HEK293 (cell line): ENCODE measurements at regions not wholly inside any gene's neighbourhood (a gene's known extent, or its start where the extent isn't known, plus 50 kb on each side); places are given as distances from the start of the nearest gene placed in this dataset.

ENCODE experiments used
- CTCF ChIA-PET: fragments of 350-600 bp; formaldehyde crosslinking; extraction: SDS; loops from one replicate; lab custom pipeline; 2021; ENCODE audit warnings: antibody characterized with exemption; lab: Yijun Ruan, JAX
- POLR2A ChIA-PET: fragments of 300-600 bp; formaldehyde crosslinking; extraction: SDS; loops from one replicate; lab custom pipeline; 2020; ENCODE audit warnings: antibody characterized with exemption, inconsistent platforms; lab: Yijun Ruan, JAX
- H3K27ac ChIP-seq: fragments of 200-500 bp; sonication (Bioruptor generic); 2 replicates; pipeline ENCODE4 v1.5.1; 2014; ENCODE audit warnings: low read depth, low read length, control low read depth, inconsistent platforms; ENCODE audit errors: extremely low read depth
- H3K36me3 ChIP-seq, 2 experiments: fragments of 200-500 bp in 1 of 2; sonication (Bioruptor generic) in 1 of 2; 1 replicate in 1 of 2; 2 replicates in 1 of 2; pipeline ENCODE4 v1.5.1; 2014 to 2017; ENCODE audit warnings: inconsistent platforms in 2 of 2, low read length in 2 of 2; ENCODE audit not compliant: control insufficient read depth in 2 of 2, insufficient read depth in 1 of 2
- H3K4me1 ChIP-seq: fragments of 200-500 bp; sonication (Bioruptor generic); 2 replicates; pipeline ENCODE4 v1.5.1; 2014; ENCODE audit warnings: mild to moderate bottlenecking, low read length, inconsistent platforms; ENCODE audit not compliant: control insufficient read depth, insufficient read depth
- H3K4me3 ChIP-seq: 2 replicates; pipeline ENCODE4 v1.5.1; 2011; ENCODE audit warnings: low read depth, mild to moderate bottlenecking, control low read depth, low read length, moderate library complexity
- H3K9me3 ChIP-seq: fragments of 200-500 bp; sonication (Bioruptor generic); 2 replicates; pipeline ENCODE4 v1.5.1; 2014; ENCODE audit warnings: low read depth, low read length, inconsistent platforms; ENCODE audit not compliant: control insufficient read depth, insufficient read depth
- FEZF1 ChIP-seq: fragments of 450-650 bp; formaldehyde crosslinking; IDR thresholded peaks from 2 replicates; pipeline ENCODE4 v1.5.1; 2016; ENCODE audit warnings: missing biosample characterization, missing genetic modification characterization
- GLIS1 ChIP-seq: fragments of 450-650 bp; formaldehyde crosslinking; IDR thresholded peaks from 2 replicates; pipeline ENCODE4 v1.5.1; 2016; ENCODE audit warnings: missing biosample characterization, missing genetic modification characterization
- GLIS2 ChIP-seq: fragments of 450-650 bp; formaldehyde crosslinking; IDR thresholded peaks from 2 replicates; pipeline ENCODE4 v1.5.1; 2016; ENCODE audit warnings: missing biosample characterization, missing genetic modification characterization
- IKZF3 ChIP-seq: fragments of 450-650 bp; IDR thresholded peaks from 2 replicates; pipeline ENCODE4 v1.5.0; 2018; ENCODE audit warnings: missing biosample characterization, mild to moderate bottlenecking, missing genetic modification characterization, moderate library complexity
- KLF16 ChIP-seq: fragments of 450-650 bp; formaldehyde crosslinking; IDR thresholded peaks from 2 replicates; pipeline ENCODE4 v1.5.1; 2017; ENCODE audit warnings: missing biosample characterization, missing genetic modification characterization
- MEIS1 ChIP-seq: sonication (generic); formaldehyde crosslinking; IDR thresholded peaks from 2 replicates; pipeline ENCODE4 v1.8.1; 2022; ENCODE audit warnings: missing genetic modification reagents, mild to moderate bottlenecking, borderline replicate concordance
- SP2 ChIP-seq: fragments of 450-650 bp; formaldehyde crosslinking; IDR thresholded peaks from 2 replicates; pipeline ENCODE4 v1.5.1; 2016; ENCODE audit warnings: missing biosample characterization, missing genetic modification characterization
- ZNF10 ChIP-seq: fragments of 450-650 bp; formaldehyde crosslinking; IDR thresholded peaks from 2 replicates; pipeline ENCODE4 v1.5.1; 2017; ENCODE audit warnings: missing biosample characterization, missing genetic modification characterization
- ZNF155 ChIP-seq: fragments of 450-650 bp; formaldehyde crosslinking; IDR thresholded peaks from 2 replicates; pipeline ENCODE4 v1.5.1; 2016; ENCODE audit warnings: missing biosample characterization, missing genetic modification characterization
- ZNF175 ChIP-seq: fragments of 450-650 bp; formaldehyde crosslinking; IDR thresholded peaks from 2 replicates; pipeline ENCODE4 v1.5.1; 2016; ENCODE audit warnings: missing biosample characterization, missing genetic modification characterization
- ZNF202 ChIP-seq: fragments of 450-650 bp; formaldehyde crosslinking; IDR thresholded peaks from 2 replicates; pipeline ENCODE4 v1.5.1; 2016; ENCODE audit warnings: missing biosample characterization, missing genetic modification characterization, borderline replicate concordance
- ZNF350 ChIP-seq: fragments of 450-650 bp; formaldehyde crosslinking; IDR thresholded peaks from 2 replicates; pipeline ENCODE4 v1.5.0; 2017; ENCODE audit warnings: missing biosample characterization, mild to moderate bottlenecking, missing genetic modification characterization
- ZNF426 ChIP-seq: fragments of 450-650 bp; formaldehyde crosslinking; IDR thresholded peaks from 2 replicates; pipeline ENCODE4 v1.5.1; 2017; ENCODE audit warnings: missing biosample characterization, missing genetic modification characterization, mild to moderate bottlenecking, inconsistent platforms, moderate library complexity
- ZNF530 ChIP-seq: fragments of 450-650 bp; formaldehyde crosslinking; IDR thresholded peaks from 2 replicates; pipeline ENCODE4 v1.5.1; 2016; ENCODE audit warnings: low read depth, missing biosample characterization, missing genetic modification characterization
- ZNF544 ChIP-seq: fragments of 450-650 bp; formaldehyde crosslinking; IDR thresholded peaks from 2 replicates; pipeline ENCODE4 v1.5.0; 2017; ENCODE audit warnings: missing biosample characterization, missing genetic modification characterization
- ZNF549 ChIP-seq: fragments of 450-650 bp; IDR thresholded peaks from 2 replicates; pipeline ENCODE4 v1.5.1; 2018; ENCODE audit warnings: missing biosample characterization, missing genetic modification characterization, mild to moderate bottlenecking, inconsistent platforms, moderate library complexity
- ZNF561 ChIP-seq: fragments of 450-650 bp; IDR thresholded peaks from 2 replicates; pipeline ENCODE4 v1.5.1; 2018; ENCODE audit warnings: missing biosample characterization, missing genetic modification characterization, borderline replicate concordance
- ZNF596 ChIP-seq: fragments of 450-650 bp; IDR thresholded peaks from 2 replicates; pipeline ENCODE4 v1.5.0; 2018; ENCODE audit warnings: missing biosample characterization, mild to moderate bottlenecking, missing genetic modification characterization, moderate library complexity
- ZNF629 ChIP-seq: fragments of 450-650 bp; formaldehyde crosslinking; IDR thresholded peaks from 2 replicates; pipeline ENCODE4 v1.5.1; 2017; ENCODE audit warnings: missing biosample characterization, missing genetic modification characterization
- ZNF792 ChIP-seq: fragments of 450-650 bp; formaldehyde crosslinking; IDR thresholded peaks from 2 replicates; pipeline ENCODE4 v1.5.1; 2016; ENCODE audit warnings: missing biosample characterization, missing genetic modification characterization
- TF ChIP-seq, protein P1 (sequence below): fragments of 450-650 bp; formaldehyde crosslinking; IDR thresholded peaks from 2 replicates; pipeline ENCODE4 v1.5.1; 2017; ENCODE audit warnings: missing biosample characterization, missing genetic modification characterization
- TF ChIP-seq, protein P2 (sequence below): fragments of 450-650 bp; formaldehyde crosslinking; IDR thresholded peaks from 2 replicates; pipeline ENCODE4; 2016; ENCODE audit warnings: missing biosample characterization, missing genetic modification characterization
- TF ChIP-seq, protein P3 (sequence below): fragments of 450-650 bp; formaldehyde crosslinking; IDR thresholded peaks from 2 replicates; pipeline ENCODE4 v1.5.1; 2017; ENCODE audit warnings: missing biosample characterization, missing genetic modification characterization
- TF ChIP-seq, protein P4 (sequence below): fragments of 450-650 bp; IDR thresholded peaks from 2 replicates; pipeline ENCODE4 v1.5.1; 2018; ENCODE audit warnings: missing biosample characterization, mild to moderate bottlenecking, missing genetic modification characterization

DNA sequence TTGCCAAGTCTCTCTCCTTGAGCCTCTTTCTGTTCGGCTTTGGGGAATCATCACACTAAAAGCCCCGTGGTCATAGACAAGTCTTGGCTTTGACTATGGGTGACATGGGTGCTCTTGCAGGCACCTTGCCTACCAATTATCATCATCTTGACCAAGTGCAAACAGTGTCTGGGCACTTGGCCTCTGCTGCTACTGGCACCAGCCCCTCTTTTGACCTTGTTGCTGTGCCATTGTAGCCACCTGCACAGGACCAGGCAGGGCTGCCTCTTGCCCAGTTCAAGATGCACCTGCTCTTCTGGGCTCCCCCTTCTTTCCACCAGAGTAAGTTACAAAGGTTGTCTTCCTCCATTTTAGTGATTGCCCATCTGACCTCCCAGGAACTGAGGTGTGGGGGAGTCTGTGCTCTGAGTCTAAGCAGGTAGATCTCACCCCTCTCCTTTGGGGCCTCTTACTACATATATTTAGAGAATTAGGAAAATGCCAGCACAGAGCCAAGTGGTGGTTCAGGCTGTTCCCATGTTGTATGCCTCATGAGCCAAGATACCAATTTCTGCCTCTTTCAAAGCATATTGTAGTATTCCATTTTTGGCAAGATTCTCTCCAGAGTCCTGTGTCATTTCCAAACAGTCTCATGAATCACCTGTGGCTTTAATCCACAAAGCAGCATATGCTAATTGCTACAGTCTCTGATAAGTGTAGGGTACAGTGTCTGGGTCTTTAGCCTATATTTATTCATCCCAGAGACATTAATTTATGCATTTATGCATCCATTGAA lies 142.9 kb upstream of the DAP start (continued):
- no peak for TF ChIP-seq GLIS2 (tag by site-specific recombination)
- TF ChIP-seq ZNF561 (tag by site-specific recombination) = no peak
- TF ChIP-seq ZNF426 (tag by site-specific recombination) = no peak
- TF ChIP-seq, protein P1, sequence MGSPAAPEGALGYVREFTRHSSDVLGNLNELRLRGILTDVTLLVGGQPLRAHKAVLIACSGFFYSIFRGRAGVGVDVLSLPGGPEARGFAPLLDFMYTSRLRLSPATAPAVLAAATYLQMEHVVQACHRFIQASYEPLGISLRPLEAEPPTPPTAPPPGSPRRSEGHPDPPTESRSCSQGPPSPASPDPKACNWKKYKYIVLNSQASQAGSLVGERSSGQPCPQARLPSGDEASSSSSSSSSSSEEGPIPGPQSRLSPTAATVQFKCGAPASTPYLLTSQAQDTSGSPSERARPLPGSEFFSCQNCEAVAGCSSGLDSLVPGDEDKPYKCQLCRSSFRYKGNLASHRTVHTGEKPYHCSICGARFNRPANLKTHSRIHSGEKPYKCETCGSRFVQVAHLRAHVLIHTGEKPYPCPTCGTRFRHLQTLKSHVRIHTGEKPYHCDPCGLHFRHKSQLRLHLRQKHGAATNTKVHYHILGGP (tag by site-specific recombination) = no peak
- no peak for TF ChIP-seq FEZF1
- no peak for TF ChIP-seq ZNF596 (tag by site-specific recombination)
- no peak for TF ChIP-seq ZNF350 (tag by site-specific recombination)
- TF ChIP-seq ZNF549 = no peak
- no peak for TF ChIP-seq ZNF175 (tag by site-specific recombination)
- no peak for TF ChIP-seq ZNF155
- TF ChIP-seq, protein P2, sequence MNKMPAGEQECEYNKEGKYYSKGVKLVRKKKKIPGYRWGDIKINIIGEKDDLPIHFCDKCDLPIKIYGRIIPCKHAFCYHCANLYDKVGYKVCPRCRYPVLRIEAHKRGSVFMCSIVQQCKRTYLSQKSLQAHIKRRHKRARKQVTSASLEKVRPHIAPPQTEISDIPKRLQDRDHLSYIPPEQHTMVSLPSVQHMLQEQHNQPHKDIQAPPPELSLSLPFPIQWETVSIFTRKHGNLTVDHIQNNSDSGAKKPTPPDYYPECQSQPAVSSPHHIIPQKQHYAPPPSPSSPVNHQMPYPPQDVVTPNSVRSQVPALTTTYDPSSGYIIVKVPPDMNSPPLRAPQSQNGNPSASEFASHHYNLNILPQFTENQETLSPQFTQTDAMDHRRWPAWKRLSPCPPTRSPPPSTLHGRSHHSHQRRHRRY (tag by site-specific recombination) = no peak
- TF ChIP-seq, all 188 proteins: peak for 0

DNA sequence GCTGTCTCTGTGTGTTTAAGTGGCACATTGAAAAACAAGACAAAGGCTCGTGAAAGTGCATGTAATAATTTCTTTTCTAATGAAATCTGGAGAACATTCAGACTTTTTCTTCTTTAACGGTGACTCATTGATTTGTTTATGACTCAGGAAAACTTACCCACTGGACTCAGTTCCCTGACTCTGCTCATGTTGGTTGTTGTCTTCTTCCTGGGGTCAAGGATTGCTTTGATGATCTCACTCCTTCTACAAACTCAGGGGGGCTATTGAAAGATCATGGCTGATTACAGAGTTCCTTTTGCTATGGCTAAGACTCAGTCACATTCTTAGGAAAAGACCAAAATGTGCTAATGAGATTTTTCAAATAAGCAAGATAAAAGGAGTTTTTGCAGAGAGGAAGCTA lies 141.1 kb upstream of the DAP start:
- no peaks in the 10 kb centered on the region; the same call in 1 of the 2 replicates for H3K9me3 ChIP-seq
- H3K36me3 ChIP-seq = no peaks in the 10 kb centered on the region
- ChIA-PET POLR2A (no interaction called here), CTCF (interaction anchor here (0.9 kb wide), 2 partner anchors 9 to 84 kb away, joined by 3 to 4 read pairs; no protein-coding TSS in a partner anchor)
- no peak for TF ChIP-seq ZNF530 (tag by site-specific recombination)
- no peak for TF ChIP-seq GLIS2 (tag by site-specific recombination)
- TF ChIP-seq, protein P3, sequence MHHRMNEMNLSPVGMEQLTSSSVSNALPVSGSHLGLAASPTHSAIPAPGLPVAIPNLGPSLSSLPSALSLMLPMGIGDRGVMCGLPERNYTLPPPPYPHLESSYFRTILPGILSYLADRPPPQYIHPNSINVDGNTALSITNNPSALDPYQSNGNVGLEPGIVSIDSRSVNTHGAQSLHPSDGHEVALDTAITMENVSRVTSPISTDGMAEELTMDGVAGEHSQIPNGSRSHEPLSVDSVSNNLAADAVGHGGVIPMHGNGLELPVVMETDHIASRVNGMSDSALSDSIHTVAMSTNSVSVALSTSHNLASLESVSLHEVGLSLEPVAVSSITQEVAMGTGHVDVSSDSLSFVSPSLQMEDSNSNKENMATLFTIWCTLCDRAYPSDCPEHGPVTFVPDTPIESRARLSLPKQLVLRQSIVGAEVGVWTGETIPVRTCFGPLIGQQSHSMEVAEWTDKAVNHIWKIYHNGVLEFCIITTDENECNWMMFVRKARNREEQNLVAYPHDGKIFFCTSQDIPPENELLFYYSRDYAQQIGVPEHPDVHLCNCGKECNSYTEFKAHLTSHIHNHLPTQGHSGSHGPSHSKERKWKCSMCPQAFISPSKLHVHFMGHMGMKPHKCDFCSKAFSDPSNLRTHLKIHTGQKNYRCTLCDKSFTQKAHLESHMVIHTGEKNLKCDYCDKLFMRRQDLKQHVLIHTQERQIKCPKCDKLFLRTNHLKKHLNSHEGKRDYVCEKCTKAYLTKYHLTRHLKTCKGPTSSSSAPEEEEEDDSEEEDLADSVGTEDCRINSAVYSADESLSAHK = no peak
- TF ChIP-seq KLF16 (tag by site-specific recombination) = no peak
- TF ChIP-seq IKZF3 (tag by site-specific recombination) = no peak
- no peak for TF ChIP-seq GLIS1 (tag by site-specific recombination)
- TF ChIP-seq MEIS1 (CRISPR knock-in tag) = no peak
- no peak for TF ChIP-seq ZNF202 (tag by site-specific recombination)
- no peak for TF ChIP-seq ZNF10 (tag by site-specific recombination)
- TF ChIP-seq ZNF629 (tag by site-specific recombination) = no peak
- TF ChIP-seq ZNF792 (tag by site-specific recombination) = no peak
- no peak for TF ChIP-seq ZNF544 (tag by site-specific recombination)
- TF ChIP-seq SP2 (tag by site-specific recombination) = no peak
- TF ChIP-seq, protein P4, sequence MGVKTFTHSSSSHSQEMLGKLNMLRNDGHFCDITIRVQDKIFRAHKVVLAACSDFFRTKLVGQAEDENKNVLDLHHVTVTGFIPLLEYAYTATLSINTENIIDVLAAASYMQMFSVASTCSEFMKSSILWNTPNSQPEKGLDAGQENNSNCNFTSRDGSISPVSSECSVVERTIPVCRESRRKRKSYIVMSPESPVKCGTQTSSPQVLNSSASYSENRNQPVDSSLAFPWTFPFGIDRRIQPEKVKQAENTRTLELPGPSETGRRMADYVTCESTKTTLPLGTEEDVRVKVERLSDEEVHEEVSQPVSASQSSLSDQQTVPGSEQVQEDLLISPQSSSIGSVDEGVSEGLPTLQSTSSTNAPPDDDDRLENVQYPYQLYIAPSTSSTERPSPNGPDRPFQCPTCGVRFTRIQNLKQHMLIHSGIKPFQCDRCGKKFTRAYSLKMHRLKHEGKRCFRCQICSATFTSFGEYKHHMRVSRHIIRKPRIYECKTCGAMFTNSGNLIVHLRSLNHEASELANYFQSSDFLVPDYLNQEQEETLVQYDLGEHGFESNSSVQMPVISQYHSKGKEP (tag by site-specific recombination) = no peak
- TF ChIP-seq, all 188 proteins: peak for 0
- H3K4me3 ChIP-seq = no peak overlapping the region
- H3K4me1 ChIP-seq = no peaks in the 10 kb centered on the region
- no peak overlapping the region for H3K27ac ChIP-seq
